ENCODE measurements at regions not wholly inside any gene's neighbourhood (a gene's known extent, or its start where the extent isn't known, plus 50 kb on each side); places are given as distances from the start of the nearest gene placed in this dataset.

DNA sequence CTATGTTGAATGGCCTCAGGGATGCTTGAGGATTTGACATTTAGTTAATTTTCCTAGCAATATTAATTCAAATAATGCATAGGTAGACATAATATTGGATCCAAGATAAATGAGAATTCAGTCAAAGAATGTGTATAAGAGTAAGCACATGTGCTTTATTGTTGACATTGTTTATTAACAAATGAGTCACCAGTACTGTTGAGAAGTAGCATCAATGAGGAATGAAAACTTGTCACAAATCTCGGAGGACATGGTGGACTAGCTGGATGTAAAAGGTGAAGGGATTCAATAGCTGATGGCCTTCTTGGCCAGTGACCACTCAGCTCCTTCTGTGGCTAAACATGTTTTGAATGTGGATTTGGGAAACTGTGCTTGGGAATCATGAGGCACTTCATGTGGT lies 1137.0 kb downstream of the HACE1 start:
- no peak for TF ChIP-seq EZH2 (IDR thresholded peaks at IDR 0.05; ENCODE audit: borderline replicate concordance, low read length)
- TF ChIP-seq, protein P1, sequence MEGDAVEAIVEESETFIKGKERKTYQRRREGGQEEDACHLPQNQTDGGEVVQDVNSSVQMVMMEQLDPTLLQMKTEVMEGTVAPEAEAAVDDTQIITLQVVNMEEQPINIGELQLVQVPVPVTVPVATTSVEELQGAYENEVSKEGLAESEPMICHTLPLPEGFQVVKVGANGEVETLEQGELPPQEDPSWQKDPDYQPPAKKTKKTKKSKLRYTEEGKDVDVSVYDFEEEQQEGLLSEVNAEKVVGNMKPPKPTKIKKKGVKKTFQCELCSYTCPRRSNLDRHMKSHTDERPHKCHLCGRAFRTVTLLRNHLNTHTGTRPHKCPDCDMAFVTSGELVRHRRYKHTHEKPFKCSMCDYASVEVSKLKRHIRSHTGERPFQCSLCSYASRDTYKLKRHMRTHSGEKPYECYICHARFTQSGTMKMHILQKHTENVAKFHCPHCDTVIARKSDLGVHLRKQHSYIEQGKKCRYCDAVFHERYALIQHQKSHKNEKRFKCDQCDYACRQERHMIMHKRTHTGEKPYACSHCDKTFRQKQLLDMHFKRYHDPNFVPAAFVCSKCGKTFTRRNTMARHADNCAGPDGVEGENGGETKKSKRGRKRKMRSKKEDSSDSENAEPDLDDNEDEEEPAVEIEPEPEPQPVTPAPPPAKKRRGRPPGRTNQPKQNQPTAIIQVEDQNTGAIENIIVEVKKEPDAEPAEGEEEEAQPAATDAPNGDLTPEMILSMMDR (IDR thresholded peaks at IDR 0.05; ENCODE audit: low read length) = no peak

Data from OCI-LY1 (cell line).